GM12878 (cell line): ENCODE measurements at regions not wholly inside any gene's neighbourhood (a gene's known extent, or its start where the extent isn't known, plus 50 kb on each side); places are given as distances from the start of the nearest gene placed in this dataset.

Experiments
- CHD4 ChIP-seq: fragments of 200-600 bp; sonication (generic); IDR thresholded peaks from 2 replicates; pipeline ENCODE4 v1.6.1; 2016; ENCODE audit warnings: mild to moderate bottlenecking
- CTCF ChIP-seq, 3 experiments: IDR thresholded peaks in 2 of 3; conservative IDR thresholded peaks in 1 of 3; 2 replicates each; pipeline ENCODE4 v1.5.1; 2011; ENCODE audit warnings: low read depth in 3 of 3, low read length in 3 of 3, mild to moderate bottlenecking in 3 of 3, control low read depth in 2 of 3, moderate library complexity in 2 of 3, inconsistent platforms in 1 of 3, mixed read lengths in 1 of 3; ENCODE audit not compliant: control insufficient read depth in 2 of 3, insufficient read depth in 1 of 3; ENCODE audit errors: extremely low read depth in 1 of 3
- CUX1 ChIP-seq: IDR thresholded peaks from 2 replicates; pipeline ENCODE4 v1.6.1; 2012; ENCODE audit warnings: improper control_type of control experiment, low read depth, low read length; ENCODE audit not compliant: insufficient replicate concordance
- DPF2 ChIP-seq: fragments of 450-650 bp; IDR thresholded peaks from 2 replicates; pipeline ENCODE4 v1.6.1; 2017; ENCODE audit warnings: mild to moderate bottlenecking
- ETV6 ChIP-seq, 2 experiments: fragments of 450-650 bp in 1 of 2; IDR thresholded peaks in 1 of 2; conservative IDR thresholded peaks in 1 of 2; 2 replicates each; pipeline ENCODE4 v1.6.1; 2014; ENCODE audit warnings: antibody characterized with exemption in 1 of 2, borderline replicate concordance in 1 of 2, low read depth in 1 of 2, mild to moderate bottlenecking in 1 of 2, moderate library complexity in 1 of 2
- PBX3 ChIP-seq: IDR thresholded peaks from 2 replicates; pipeline ENCODE4 v1.6.1; 2011; ENCODE audit warnings: mild to moderate bottlenecking, low read depth, low read length, moderate library complexity; ENCODE audit not compliant: insufficient replicate concordance
- POLR2A ChIP-seq: IDR thresholded peaks from 2 replicates; pipeline ENCODE4 v1.6.1; 2011; ENCODE audit warnings: low read depth, mild to moderate bottlenecking, low read length
- POLR2AphosphoS5 ChIP-seq: IDR thresholded peaks from 2 replicates; pipeline ENCODE4 v1.6.1; 2011; ENCODE audit warnings: mild to moderate bottlenecking, low read length, inconsistent platforms
- SKIL ChIP-seq: fragments of 450-650 bp; IDR thresholded peaks from 2 replicates; pipeline ENCODE4 v1.6.1; 2017; ENCODE audit warnings: mild to moderate bottlenecking, low read depth, inconsistent platforms; ENCODE audit not compliant: poor library complexity, severe bottlenecking
- SMC3 ChIP-seq: IDR thresholded peaks from 2 replicates; pipeline ENCODE4 v1.6.1; 2011; ENCODE audit warnings: low read length, improper control_type of control experiment, borderline replicate concordance

GRCh38 chr5:87029951-87030350 is 237.7 kb upstream of the RASA1 start:
- TF ChIP-seq CTCF (IDR thresholded peaks at IDR 0.05 in 2 of 3, conservative IDR thresholded peaks at IDR 0.05 in 1 of 3; ENCODE audit: control insufficient read depth in 2 of 3, extremely low read depth in 1 of 3, insufficient read depth in 1 of 3, low read depth in 3 of 3, low read length in 3 of 3) (no peak), POLR2A (no peak), SKIL (no peak), SMC3 (no peak), DPF2 (no peak), CUX1 (no peak), POLR2AphosphoS5 (no peak), CHD4 (no peak), PBX3 (no peak), ETV6 (conservative IDR thresholded peaks at IDR 0.05 in 1 of 2, IDR thresholded peaks at IDR 0.05 in 1 of 2; ENCODE audit: borderline replicate concordance in 1 of 2, low read depth in 1 of 2) (no peak)
